ENCODE measurements at regions not wholly inside any gene's neighbourhood (a gene's known extent, or its start where the extent isn't known, plus 50 kb on each side); places are given as distances from the start of the nearest gene placed in this dataset.

- Histone ChIP-seq H3K27me3 (ENCODE audit: control insufficient read depth in 3 of 3, insufficient read depth in 3 of 3, low read length in 3 of 3) (no peaks in the 10 kb centered on the region), H3K36me3 (ENCODE audit: control insufficient read depth in 3 of 3, insufficient read depth in 2 of 3, low read depth in 1 of 3, low read length in 3 of 3) (no peaks in the 10 kb centered on the region), H3K9me3 (ENCODE audit: control insufficient read depth in 2 of 2, insufficient read depth in 1 of 2, low read depth in 1 of 2, low read length in 1 of 2) (peaks cover 0 to 3% of the 10 kb centered on the region in 2 donors), H3K4me1 (ENCODE audit: control insufficient read depth in 3 of 3, insufficient read depth in 2 of 3, low read depth in 1 of 3, low read length in 2 of 3) (no peaks in the 10 kb centered on the region), H3K4me3 (ENCODE audit: low read depth in 1 of 3, low read length in 3 of 3) (no peak overlapping the region), H3K27ac (ENCODE audit: low read depth in 1 of 3, low read length in 2 of 3) (no peak overlapping the region)
- FAIRE-seq: no peak
- WGBS, 3 donors: 49 to 64% (median 50%) methylated on average over 1 of the region's 1 CpG
- DNase-seq: no peak
These were observed 343.8 kb upstream of the NAV3 start for GRCh38 chr12:77486872-77487271.

GRCh38 chr12:77485961-77486854 is 344.5 kb upstream of the NAV3 start:
- Histone ChIP-seq H3K9me3 (ENCODE audit: control insufficient read depth in 2 of 2, insufficient read depth in 1 of 2, low read depth in 1 of 2, low read length in 1 of 2) (peaks cover 0 to 3% of the 10 kb centered on the region in 2 donors), H3K27me3 (ENCODE audit: control insufficient read depth in 3 of 3, insufficient read depth in 3 of 3, low read length in 3 of 3) (no peaks in the 10 kb centered on the region), H3K36me3 (ENCODE audit: control insufficient read depth in 3 of 3, insufficient read depth in 2 of 3, low read depth in 1 of 3, low read length in 3 of 3) (no peaks in the 10 kb centered on the region), H3K27ac (ENCODE audit: low read depth in 1 of 3, low read length in 2 of 3) (no peak overlapping the region), H3K4me1 (ENCODE audit: control insufficient read depth in 3 of 3, insufficient read depth in 2 of 3, low read depth in 1 of 3, low read length in 2 of 3) (no peaks in the 10 kb centered on the region), H3K4me3 (ENCODE audit: low read depth in 1 of 3, low read length in 3 of 3) (no peak overlapping the region)
- FAIRE-seq: no peak
- 88 to 92% (median 90%) methylated on average over 3 of the region's 3 CpGs for WGBS, 3 donors
- DNase-seq: no peak

GRCh38 chr12:77481687-77482086 is 349.0 kb upstream of the NAV3 start:
- Histone ChIP-seq H3K27me3 (ENCODE audit: control insufficient read depth in 3 of 3, insufficient read depth in 3 of 3, low read length in 3 of 3) (no peaks in the 10 kb centered on the region), H3K9me3 (ENCODE audit: control insufficient read depth in 2 of 2, insufficient read depth in 1 of 2, low read depth in 1 of 2, low read length in 1 of 2) (no peaks in the 10 kb centered on the region), H3K4me1 (ENCODE audit: control insufficient read depth in 3 of 3, insufficient read depth in 2 of 3, low read depth in 1 of 3, low read length in 2 of 3) (no peaks in the 10 kb centered on the region), H3K36me3 (ENCODE audit: control insufficient read depth in 3 of 3, insufficient read depth in 2 of 3, low read depth in 1 of 3, low read length in 3 of 3) (no peaks in the 10 kb centered on the region), H3K27ac (ENCODE audit: low read depth in 1 of 3, low read length in 2 of 3) (no peak overlapping the region), H3K4me3 (ENCODE audit: low read depth in 1 of 3, low read length in 3 of 3) (no peak overlapping the region)
- no peak for DNase-seq
- WGBS, 3 donors: 71 to 81% (median 75%) methylated on average over 1 of the region's 1 CpG
- FAIRE-seq: no peak

GRCh38 chr12:77477907-77478533 is 352.7 kb upstream of the NAV3 start:
- Histone ChIP-seq H3K27me3 (ENCODE audit: control insufficient read depth in 3 of 3, insufficient read depth in 3 of 3, low read length in 3 of 3) (no peaks in the 10 kb centered on the region), H3K9me3 (ENCODE audit: control insufficient read depth in 2 of 2, insufficient read depth in 1 of 2, low read depth in 1 of 2, low read length in 1 of 2) (no peaks in the 10 kb centered on the region), H3K4me1 (ENCODE audit: control insufficient read depth in 3 of 3, insufficient read depth in 2 of 3, low read depth in 1 of 3, low read length in 2 of 3) (no peaks in the 10 kb centered on the region), H3K4me3 (ENCODE audit: low read depth in 1 of 3, low read length in 3 of 3) (no peak overlapping the region), H3K27ac (ENCODE audit: low read depth in 1 of 3, low read length in 2 of 3) (no peak overlapping the region), H3K36me3 (ENCODE audit: control insufficient read depth in 3 of 3, insufficient read depth in 2 of 3, low read depth in 1 of 3, low read length in 3 of 3) (no peaks in the 10 kb centered on the region)
- DNase-seq (no peak), FAIRE-seq (no peak)
- 91 to 97% (median 96%) methylated on average over 1 of the region's 1 CpG for WGBS, 3 donors

- WGBS, 3 donors: 54 to 64% (median 61%) methylated on average over 1 of the region's 1 CpG
- Histone ChIP-seq H3K4me3 (ENCODE audit: low read depth in 1 of 3, low read length in 3 of 3) (no peak overlapping the region), H3K27ac (ENCODE audit: low read depth in 1 of 3, low read length in 2 of 3) (no peak overlapping the region), H3K9me3 (ENCODE audit: control insufficient read depth in 2 of 2, insufficient read depth in 1 of 2, low read depth in 1 of 2, low read length in 1 of 2) (no peaks in the 10 kb centered on the region), H3K36me3 (ENCODE audit: control insufficient read depth in 3 of 3, insufficient read depth in 2 of 3, low read depth in 1 of 3, low read length in 3 of 3) (no peaks in the 10 kb centered on the region), H3K27me3 (ENCODE audit: control insufficient read depth in 3 of 3, insufficient read depth in 3 of 3, low read length in 3 of 3) (no peaks in the 10 kb centered on the region), H3K4me1 (ENCODE audit: control insufficient read depth in 3 of 3, insufficient read depth in 2 of 3, low read depth in 1 of 3, low read length in 2 of 3) (no peaks in the 10 kb centered on the region)
- no peak for DNase-seq
- FAIRE-seq: no peak
These were observed 358.9 kb upstream of the NAV3 start for GRCh38 chr12:77471801-77472200.

GRCh38 chr12:77469578-77470333 is 360.9 kb upstream of the NAV3 start:
- no peak for FAIRE-seq
- WGBS, 3 donors: 78 to 80% (median 79%) methylated on average over 3 of the region's 3 CpGs
- no peak overlapping the region for H3K27ac ChIP-seq (ENCODE audit: low read depth in 1 of 3, low read length in 2 of 3)

GRCh38 chr12:77442633-77443032 is 377.3 kb upstream of the E2F7 start:
- Histone ChIP-seq H3K9me3 (ENCODE audit: control insufficient read depth in 2 of 2, insufficient read depth in 1 of 2, low read depth in 1 of 2, low read length in 1 of 2) (peaks cover 0 to 2% of the 10 kb centered on the region in 2 donors), H3K36me3 (ENCODE audit: control insufficient read depth in 3 of 3, insufficient read depth in 2 of 3, low read depth in 1 of 3, low read length in 3 of 3) (no peaks in the 10 kb centered on the region), H3K4me3 (ENCODE audit: low read depth in 1 of 3, low read length in 3 of 3) (no peak overlapping the region), H3K4me1 (ENCODE audit: control insufficient read depth in 3 of 3, insufficient read depth in 2 of 3, low read depth in 1 of 3, low read length in 2 of 3) (no peaks in the 10 kb centered on the region), H3K27me3 (ENCODE audit: control insufficient read depth in 3 of 3, insufficient read depth in 3 of 3, low read length in 3 of 3) (peaks cover 0 to 2% (median 0%) of the 10 kb centered on the region in 3 donors), H3K27ac (ENCODE audit: low read depth in 1 of 3, low read length in 2 of 3) (no peak overlapping the region)
- no peak for FAIRE-seq
- no peak for DNase-seq

More at GRCh38 chr12:77469578-77470333, 360.9 kb upstream of the NAV3 start:
- Histone ChIP-seq H3K4me3 (ENCODE audit: low read depth in 1 of 3, low read length in 3 of 3) (no peak overlapping the region), H3K36me3 (ENCODE audit: control insufficient read depth in 3 of 3, insufficient read depth in 2 of 3, low read depth in 1 of 3, low read length in 3 of 3) (no peaks in the 10 kb centered on the region), H3K4me1 (ENCODE audit: control insufficient read depth in 3 of 3, insufficient read depth in 2 of 3, low read depth in 1 of 3, low read length in 2 of 3) (no peaks in the 10 kb centered on the region), H3K27me3 (ENCODE audit: control insufficient read depth in 3 of 3, insufficient read depth in 3 of 3, low read length in 3 of 3) (no peaks in the 10 kb centered on the region), H3K9me3 (ENCODE audit: control insufficient read depth in 2 of 2, insufficient read depth in 1 of 2, low read depth in 1 of 2, low read length in 1 of 2) (no peaks in the 10 kb centered on the region)
- DNase-seq: no peak

- Histone ChIP-seq H3K36me3 (ENCODE audit: control insufficient read depth in 3 of 3, insufficient read depth in 2 of 3, low read depth in 1 of 3, low read length in 3 of 3) (no peaks in the 10 kb centered on the region), H3K4me1 (ENCODE audit: control insufficient read depth in 3 of 3, insufficient read depth in 2 of 3, low read depth in 1 of 3, low read length in 2 of 3) (no peaks in the 10 kb centered on the region), H3K27me3 (ENCODE audit: control insufficient read depth in 3 of 3, insufficient read depth in 3 of 3, low read length in 3 of 3) (peaks cover 0 to 2% (median 0%) of the 10 kb centered on the region in 3 donors), H3K4me3 (ENCODE audit: low read depth in 1 of 3, low read length in 3 of 3) (no peak overlapping the region), H3K27ac (ENCODE audit: low read depth in 1 of 3, low read length in 2 of 3) (no peak overlapping the region), H3K9me3 (ENCODE audit: control insufficient read depth in 2 of 2, insufficient read depth in 1 of 2, low read depth in 1 of 2, low read length in 1 of 2) (no peaks in the 10 kb centered on the region)
- DNase-seq (no peak), FAIRE-seq (no peak)
These were observed 374.4 kb upstream of the E2F7 start for GRCh38 chr12:77439749-77440148.
